HPDE6-E6E7 (cell line): ENCODE measurements at regions not wholly inside any gene's neighbourhood (a gene's known extent, or its start where the extent isn't known, plus 50 kb on each side); places are given as distances from the start of the nearest gene placed in this dataset.
"Not testable (repeated sequence)": the region's sequence is repeated elsewhere in the genome, so short reads cannot be mapped to it uniquely, and the experiment has no call there.

Experiments used
- DNase-seq: peaks from one replicate; pipeline ENCODE4 v3.0.0; 2011; ENCODE audit warnings: missing footprints; ENCODE audit errors: extremely low spot score

DNA sequence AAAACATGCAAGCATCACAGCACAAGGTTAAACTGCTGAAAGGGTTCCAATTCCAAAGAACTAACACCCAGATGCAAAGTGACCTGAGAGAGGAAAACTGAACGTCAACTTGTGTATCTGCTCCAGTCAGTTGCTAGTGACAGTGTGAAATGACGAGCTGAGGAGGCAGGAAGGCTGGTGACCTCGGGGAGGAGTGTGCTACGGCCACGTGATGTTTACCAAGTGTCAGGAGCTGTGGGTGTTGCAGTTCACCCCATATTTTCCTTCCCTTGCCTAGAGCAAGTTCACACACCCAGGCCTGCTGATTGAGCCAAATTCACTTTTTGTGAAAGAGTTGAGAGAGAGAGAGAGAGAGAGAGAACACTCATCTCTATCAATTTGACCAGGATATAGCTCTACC lies 231.6 kb upstream of the ANKH start:
- DNase-seq: no peak

DNA sequence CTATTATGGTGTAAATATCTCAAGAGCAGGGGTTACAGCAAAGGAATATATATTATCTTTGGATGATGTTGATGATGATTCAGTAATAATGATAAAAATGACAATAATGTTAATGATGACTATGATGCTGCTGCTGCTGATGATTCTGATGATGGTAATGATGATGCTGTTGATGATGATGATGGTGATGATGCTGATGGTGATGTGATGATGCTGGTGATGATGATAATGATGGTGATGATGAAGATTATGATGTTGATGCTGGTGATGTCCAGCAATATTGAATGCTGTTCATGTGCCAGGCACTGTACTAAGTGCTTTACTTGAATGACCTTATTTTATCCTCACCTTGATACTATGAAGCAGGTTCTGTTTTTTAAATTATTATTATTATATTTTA lies 226.0 kb upstream of the ANKH start:
- no peak for DNase-seq

DNA sequence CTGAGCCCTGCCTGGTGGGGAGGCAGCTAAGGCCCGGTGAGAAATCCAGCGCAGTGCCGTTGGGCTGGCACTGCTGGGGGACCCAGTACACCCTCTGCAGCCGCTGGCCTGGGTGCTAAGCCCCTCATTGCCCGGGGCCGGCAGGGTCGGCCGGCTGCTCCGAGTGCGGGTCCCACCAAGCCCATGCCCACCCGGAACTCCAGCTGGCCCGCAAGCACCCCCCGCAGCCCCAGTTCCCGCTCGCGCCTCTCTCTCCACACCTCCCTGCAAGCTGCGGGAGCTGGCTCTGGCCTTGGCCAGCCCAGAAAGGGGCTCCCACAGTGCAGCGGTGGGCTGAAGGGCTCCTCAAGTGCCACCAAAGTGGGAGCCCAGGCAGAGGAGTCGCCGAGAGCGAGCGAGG lies 225.1 kb upstream of the ANKH start:
- DNase-seq: not testable (repeated sequence)

DNA sequence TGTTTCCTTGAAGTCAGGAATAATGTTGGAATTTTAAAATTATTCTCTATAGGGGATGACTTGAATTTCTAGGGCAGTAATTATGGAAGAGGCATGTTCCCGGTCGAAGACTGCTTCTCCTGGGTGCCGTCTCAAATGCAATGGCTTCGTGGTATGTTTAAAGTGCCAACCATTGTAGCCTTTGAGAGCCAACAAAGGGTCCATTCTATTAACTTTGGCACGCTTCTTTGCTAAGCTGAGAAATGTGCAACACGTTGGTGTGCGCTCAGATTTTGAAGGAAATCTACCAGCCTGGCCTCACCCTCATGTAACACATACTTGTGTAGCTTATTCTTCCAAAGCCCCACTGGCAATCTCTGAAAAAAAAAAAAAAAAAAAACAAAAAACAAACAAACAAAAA lies 221.2 kb upstream of the ANKH start:
- DNase-seq: no peak

DNA sequence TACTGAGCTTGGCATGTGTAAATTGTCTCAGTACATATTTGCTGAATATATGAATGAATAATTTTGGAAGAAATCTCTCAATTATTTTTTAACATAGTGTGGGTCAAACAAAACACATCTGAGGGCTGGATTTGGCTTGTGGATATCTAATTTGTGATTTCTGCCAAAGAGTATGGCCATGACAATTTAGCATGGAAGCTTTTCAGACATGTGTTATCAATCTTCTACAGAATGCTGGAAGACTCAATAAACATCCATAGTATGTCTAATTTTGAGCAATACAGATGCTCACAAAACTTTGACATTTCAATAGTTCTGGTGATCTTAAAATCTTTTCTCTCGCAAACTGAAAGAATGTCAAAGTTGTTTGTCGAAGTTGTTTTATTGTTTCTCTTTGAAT lies 214.1 kb upstream of the ANKH start:
- no peak for DNase-seq

DNA sequence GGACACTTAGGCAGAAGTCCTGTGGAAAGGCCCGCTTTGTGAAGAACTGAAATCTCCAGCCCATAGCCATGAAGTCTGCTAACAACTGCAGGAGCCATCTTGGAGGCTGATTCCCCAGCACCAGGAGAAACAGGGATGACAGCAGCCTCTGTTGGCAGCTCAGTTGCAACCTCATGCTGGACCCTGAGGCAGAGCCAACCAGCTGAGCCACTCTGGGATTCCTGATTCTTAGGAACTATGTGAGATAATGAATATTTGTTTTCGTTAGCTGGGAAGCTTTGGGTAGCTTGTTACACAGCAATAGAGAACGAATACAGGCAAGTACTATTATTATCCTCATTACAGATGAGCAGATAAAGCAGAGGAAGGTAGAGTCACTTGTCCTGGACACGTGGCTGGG lies 210.5 kb upstream of the ANKH start:
- no peak for DNase-seq

DNA sequence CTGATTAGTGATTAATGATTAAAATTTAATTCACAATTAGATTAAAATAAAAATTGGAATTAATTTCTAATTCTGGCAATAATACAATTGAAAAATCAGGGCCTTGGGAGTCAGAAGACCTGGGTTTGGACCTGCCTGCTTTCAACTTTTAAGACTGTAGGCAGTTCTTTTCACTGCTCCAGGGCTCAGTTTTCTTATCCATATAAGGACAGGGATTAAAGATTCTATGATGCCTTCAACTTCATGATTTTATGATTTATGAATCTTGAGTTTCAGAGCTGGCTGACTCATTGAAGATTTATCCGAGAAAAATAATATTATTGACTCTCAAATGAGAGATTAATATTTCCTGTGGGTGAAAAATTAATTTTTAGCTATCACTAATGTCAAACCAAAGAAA lies 208.6 kb upstream of the ANKH start:
- no peak for DNase-seq

DNA sequence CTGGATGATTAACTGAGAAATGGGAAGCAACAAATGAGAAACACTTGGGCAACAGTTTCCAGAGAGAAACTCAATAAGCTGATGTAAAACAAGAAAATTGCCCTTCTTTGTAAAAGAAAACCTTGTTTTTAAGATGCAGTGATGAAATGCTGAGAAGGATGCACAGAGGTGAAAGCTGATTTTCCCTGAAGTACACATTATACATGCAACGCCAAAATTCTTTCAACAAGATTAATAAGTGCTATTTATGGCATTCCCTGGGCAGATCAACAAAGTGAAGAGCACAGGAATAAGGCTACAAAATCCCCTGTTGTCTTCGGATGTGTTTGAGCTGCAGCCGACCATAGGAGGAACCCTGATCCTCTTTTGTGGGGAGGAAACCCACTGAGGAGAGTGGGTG lies 208.0 kb upstream of the ANKH start:
- no peak for DNase-seq

DNA sequence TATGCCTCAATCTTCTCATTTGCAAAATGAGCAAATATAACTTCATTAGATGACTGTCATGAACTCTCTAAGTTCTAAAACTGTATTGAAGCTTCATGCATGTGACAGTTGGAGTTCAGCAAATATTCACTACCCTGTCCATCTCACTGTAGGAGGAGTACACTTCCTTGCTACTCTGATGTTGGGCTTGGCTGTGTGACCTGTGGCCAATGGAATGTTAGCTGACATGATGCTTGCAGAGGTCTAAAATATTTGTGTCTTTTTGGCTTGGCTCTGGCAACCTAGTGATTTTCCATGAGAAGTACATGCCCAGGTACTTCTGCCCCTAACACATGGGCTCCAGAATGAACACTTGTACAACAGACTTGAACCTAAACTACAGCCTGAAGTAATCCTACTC lies 203.1 kb upstream of the ANKH start:
- DNase-seq: no peak

DNA sequence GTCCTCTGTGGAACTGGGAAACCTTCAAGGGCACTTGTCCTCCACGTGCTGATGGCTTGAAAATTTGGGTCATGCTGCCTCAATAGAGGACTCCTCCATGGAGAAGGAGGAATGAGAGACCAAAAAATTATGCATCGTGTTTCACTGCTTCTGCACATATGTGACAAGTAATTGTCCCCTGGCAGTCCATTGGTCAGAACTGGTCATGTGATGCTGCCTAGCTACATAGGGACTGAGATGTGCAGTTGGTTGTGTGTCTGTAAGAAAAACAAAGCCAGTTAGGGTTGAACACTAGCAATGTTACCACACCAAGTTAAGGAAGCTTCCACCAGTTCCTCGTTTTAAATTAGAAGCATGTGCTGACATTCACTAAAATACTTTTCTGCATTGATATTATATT lies 201.9 kb upstream of the ANKH start:
- no peak for DNase-seq

DNA sequence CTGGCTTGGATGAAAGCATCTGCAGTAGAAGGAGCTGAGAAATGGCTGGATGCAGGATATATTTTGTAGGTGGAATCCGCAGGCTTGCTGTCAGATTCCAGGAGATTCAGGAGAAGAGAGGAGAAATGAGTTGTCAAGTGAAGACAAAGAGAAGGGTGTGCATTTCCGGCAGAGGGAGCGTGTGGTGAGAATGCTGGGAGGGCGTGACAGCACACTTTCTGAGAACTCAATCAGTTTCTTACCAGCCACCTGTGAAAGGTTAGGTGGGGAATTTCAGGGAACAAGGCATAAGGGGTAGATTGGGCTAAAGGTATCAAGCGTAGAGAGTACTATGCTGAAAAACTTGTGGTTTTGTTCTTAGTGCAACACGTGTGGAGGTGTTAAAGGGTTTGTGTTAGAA lies 199.3 kb upstream of the ANKH start:
- no peak for DNase-seq

DNA sequence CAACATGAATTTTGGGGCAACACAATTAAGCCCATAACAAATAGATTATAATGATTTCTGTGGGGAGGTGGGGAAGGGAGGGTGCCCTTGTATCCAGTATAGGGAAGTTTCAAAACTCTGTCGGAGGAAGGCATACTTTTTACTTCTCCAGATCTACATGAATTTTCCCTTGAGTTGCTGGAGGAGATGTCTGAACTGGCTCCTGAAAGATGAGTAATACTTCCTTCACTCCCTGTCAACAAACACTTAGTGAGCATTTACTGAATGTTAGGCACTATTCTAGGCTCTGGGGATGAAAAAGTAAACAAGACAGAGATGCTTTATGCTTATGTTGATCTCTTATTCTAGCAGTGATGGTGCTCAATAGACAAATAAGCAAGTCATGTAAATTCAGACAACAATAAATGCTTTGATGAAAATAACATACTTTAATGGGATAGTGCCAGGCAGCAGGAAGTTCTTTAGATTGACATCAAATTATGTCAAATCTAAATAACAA lies 197.9 kb upstream of the ANKH start:
- peak; percentile 29 for DNase-seq

DNA sequence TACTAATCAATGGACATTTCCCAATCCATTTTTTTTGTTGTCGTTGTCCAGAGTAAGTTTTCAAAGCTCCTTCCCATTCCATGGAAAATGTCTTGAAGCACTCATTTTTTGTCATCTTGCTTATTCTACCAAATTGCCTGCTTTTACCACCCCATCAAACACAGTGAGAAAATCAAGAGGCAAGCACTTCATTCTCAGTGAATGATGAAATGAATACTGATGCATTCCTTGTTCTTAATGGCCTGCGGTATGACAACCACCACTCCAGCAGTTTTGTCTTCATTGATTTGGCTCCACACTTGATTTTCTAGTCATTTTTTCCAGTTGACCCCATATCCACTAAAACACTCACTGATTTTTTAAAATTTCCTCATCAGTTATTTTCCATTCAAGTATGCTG lies 193.5 kb upstream of the ANKH start:
- DNase-seq: no peak

DNA sequence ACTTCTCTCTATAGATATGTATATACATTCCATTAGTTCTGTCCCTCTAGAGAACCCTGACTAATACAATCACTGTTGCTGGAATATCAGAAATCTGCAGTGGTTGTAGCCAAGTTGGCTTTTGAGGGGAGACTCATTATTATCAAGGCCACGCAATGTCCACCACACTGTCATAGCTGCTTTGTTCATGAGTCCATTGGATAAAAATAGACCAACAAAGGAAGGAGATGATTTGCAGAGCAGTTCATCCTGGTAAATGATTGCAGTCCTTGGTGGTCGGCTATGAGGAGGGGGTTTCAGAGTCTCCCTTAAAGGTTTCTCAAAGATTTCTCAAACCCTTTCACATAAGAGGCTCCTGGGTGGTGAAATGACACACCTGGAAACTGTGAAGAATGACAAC lies 192.8 kb upstream of the ANKH start:
- DNase-seq: no peak

DNA sequence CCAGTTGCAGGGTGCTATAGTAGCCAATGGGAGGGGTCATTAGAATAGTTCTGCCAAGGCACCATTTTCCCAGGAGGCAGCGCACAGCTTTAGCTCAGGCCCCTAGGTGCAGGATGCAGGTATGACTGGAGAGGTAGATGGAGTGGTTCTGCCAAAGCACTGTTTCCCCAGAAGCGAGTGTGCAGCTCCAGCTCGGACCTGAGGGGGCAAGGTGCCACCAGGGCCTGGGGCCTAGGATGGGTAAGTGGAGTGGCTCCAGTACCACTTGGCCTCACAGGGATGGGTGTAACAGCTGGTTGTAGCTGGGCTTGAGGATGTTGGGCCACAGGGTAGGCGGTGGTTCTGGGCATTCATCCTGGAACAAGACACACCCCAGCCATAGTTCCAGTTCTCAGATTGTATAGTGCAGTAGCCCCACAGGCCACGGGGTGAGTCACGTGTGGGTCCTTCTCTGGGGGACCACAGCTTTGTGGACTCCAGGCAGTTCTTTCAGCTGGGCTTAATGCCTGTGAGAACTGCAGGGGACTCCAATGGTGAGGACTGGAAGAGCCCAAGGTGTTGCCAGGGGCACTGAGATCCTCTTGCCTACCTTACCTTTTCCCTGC lies 185.5 kb upstream of the ANKH start:
- no peak for DNase-seq

DNA sequence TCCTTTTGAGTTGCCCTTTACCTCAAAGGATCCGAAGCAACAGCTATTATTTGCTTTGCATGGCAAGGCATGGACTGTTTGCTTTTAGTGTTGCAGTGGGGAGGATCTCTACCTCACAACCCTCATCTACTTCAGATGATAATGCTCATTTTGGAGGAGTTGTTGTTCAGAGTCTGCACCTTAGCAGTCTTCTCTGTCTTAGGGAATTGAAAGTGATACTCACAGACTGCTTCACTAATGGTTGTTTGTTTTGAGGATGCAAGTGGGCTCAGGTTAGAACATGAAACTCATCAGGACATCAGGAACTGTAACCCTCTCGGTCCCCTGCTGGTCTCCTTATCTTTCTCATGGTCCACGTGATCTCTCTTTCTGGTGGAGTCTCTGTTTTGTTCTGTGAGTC lies 172.9 kb upstream of the ANKH start:
- no peak for DNase-seq

DNA sequence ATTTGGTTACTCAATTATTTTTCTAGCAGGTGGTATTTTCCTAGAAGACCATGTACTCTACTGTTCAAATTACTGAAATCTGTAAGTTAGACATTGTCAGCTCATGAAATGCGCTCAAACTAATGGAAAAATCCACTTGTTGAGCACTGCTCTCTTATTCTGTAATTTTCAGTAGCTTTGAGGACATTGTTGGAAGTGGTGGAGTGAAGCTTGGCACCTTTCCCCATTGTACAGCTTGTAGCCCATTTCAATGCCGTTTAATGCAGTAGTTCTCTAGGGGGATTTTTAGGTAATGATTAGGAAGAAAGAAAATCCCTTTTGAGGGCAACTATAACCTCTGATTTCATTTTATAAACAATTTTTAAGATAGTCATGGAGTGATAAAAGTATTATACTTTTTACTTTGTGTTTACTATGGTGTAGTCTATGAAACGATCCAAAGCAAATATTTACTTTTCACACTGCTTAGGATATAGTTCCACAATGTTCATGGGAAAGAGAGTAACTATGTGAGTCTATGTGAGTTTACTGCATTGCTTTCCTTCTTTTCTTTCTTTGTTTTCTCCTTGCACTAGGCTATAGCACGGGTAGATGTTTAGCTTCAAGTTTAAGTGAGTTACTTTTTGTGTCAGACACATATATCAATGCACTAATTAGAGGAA lies 165.8 kb upstream of the ANKH start:
- no peak for DNase-seq

DNA sequence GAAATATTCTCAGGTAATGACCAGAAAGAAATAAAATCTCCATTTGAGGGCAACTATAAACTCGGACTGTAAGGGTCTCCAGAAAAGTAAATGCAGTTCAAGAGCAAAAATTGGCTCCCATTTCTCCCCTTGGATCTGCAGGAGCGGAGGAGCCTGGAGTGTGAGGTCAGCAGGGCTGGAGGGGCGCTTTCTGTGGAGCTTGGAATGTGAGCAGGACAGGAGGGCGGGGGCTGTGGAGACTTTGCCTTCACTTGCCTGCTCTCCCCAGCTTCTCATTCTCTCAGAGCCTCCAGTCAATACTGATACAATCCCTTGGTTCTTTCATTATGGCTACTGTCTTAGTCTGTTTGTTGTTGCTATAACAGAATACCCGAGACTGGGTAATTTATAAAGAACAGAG lies 162.8 kb upstream of the ANKH start:
- no peak for DNase-seq

DNA sequence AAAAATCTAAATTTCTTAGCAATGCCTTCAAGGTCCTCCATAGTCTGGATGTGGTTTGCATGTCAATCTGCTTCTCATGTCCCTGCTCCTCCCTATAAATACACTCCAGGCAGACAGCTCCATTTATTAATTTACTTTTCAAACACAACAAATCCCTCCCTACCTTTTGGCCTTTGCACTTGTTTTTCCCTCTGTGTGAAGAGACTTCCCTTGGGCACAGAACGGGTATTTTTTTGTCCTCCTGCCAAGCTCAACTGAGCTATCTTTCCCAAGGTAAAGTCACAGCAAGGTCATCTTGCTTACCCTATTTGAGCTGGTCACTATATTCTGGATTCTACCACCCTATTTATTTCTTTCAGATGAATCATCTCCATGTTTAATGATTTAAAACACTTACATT lies 159.6 kb upstream of the ANKH start:
- no peak for DNase-seq

DNA sequence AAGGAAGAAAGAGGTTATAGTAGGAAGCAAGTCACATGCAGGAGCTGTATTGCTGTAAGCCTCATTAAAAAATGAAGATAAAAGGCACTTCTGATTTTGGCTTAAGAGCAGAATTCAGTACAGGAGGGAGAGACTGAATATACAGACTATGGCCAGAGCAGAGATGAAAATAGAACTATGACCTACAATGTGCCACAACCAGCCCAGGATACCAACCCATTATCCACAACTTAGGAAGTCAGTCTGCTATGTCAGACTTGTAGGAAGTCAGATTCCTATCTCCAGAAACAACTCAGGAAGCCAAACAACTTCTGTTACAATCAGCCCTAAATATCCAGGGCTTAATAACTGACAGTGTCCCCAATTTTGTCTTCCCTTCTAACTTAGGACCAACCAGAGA lies 156.2 kb upstream of the ANKH start:
- DNase-seq: no peak

DNA sequence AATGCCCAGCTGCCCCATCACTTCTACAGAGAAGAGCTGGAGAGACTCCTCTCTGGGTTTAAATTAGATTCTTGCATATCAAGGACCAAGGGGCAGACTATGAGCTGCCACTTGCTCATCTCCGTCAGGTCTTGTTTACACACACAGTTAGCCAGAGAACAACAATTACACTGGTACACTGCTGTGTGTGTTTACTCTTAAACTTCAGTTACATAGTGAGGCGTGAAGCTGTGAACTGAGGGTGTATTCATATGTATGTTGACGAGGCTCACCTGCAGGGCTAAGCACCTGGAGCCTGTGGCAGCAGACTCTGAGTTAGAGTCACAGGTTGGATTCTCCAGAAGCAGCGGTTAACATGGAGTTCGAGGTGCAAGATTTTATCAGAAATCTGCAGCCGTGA lies 155.4 kb upstream of the ANKH start:
- no peak for DNase-seq

DNA sequence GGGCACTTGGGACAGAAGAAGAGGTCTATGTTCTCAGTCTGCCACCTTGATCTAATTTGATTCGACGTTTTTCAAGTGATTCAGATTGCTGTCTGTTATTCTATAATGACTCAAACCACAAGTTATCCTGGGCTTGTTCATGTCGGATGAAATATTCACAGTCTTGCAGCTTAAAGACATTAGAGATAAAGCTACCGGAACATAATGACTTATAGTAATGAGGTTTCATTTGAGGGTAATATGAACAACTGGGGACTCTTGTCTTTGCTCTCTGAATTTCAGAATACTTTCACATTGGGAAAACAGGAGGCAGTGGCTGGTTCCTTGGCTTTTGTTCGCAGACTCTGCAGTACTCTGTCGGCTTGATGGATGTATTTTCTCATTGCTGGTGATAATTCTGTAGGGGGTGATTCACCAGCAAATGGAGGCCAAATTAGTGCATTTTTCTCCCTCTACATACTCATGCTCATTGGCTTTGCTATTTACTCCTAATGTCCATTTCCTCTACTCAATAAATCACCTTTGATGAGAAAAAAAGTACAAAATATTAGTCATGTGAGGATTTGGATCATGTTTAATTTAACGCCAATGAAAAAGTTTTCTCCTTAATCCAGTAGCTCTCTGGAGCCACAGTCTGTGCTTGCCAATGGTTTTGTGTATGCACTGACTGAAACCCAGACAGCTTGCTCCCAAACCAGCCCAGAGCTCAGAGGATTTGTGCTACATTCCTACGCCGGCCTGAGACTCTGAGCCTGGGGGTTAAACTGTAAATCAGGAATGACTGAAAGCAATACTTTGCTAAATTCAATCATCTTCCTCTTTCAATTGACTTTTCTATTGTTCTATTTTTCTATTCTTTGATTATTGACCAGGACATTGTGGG lies 154.7 kb upstream of the ANKH start:
- DNase-seq: no peak

DNA sequence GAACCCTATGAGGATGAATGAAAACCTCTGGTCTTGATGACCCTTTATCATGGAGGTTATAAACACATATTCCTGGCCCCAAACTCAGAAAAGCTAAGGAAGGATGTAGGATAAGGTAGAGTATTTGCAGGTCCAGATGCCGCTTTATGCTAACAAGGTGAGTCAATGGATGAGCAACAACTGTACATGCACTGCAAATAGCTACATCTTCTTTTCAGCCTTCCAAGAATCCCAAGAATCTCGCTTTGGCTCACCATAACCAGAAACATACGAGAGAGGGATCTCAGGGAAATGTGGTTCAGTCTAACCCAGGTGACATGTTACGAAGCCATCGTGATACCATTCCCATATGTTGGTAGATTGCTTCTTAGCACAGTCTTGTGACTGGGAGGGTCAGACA lies 152.3 kb upstream of the ANKH start:
- no peak for DNase-seq
